ENCODE measurements at regions not wholly inside any gene's neighbourhood (a gene's known extent, or its start where the extent isn't known, plus 50 kb on each side); places are given as distances from the start of the nearest gene placed in this dataset.
"Not testable (repeated sequence)": the region's sequence is repeated elsewhere in the genome, so short reads cannot be mapped to it uniquely, and the experiment has no call there.

DNA sequence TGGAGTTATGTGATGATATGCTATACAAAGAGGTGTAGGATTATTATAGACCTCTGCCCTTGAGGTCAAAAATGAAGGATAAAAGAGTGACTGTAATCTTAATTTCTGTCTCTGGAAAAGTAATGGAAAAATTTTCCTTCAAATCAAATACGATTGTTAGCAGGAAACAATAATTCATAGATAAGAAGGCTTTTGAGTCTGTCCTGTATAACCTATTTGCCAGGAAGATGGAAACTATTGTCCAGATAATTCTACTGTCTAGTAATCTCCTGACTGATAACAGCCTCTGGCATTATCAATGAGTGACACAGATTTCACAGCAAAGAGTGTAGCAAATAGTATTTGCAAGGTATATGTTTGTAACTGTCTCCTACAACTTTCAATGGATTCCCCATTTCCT is 307.8 kb downstream of the MTX2 start:
- H3K4me1 Mint-ChIP-seq, result no peaks in the 10 kb centered on the region
- no peaks in the 10 kb centered on the region for H3K36me3 Mint-ChIP-seq (ENCODE audit: low read depth)
- no peak overlapping the region for H3K4me3 Mint-ChIP-seq

DNA sequence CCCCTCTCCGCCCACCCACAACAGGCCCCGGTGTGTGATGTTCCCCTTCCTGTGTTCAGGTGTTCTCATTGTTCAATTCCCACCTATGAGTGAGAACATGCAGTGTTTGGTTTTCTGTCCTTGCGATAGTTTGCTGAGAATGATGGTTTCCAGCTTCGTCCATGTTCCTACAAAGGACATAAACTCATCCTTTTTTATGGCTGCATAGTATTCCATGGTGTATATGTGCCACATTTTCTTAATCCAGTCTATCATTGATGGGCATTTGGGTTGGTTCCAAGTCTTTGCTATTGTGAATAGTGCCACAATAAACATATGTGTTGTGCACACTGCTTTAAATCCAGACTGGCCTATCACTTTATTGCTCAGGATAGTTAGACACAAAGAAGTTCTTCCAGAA is 309.1 kb downstream of the MTX2 start:
- intact Hi-C loops (cut with micrococcal nuclease); H3K27ac Mint-ChIP-seq; H3K36me3 Mint-ChIP-seq (ENCODE audit: low read depth); H3K4me3 Mint-ChIP-seq; H3K4me1 Mint-ChIP-seq; DNase-seq; H3K9me3 Mint-ChIP-seq: not testable (repeated sequence)
- peaks cover 18% of the 10 kb centered on the region for H3K27me3 Mint-ChIP-seq

More for the DNA sequence above, 307.8 kb downstream of the MTX2 start:
- Mint-ChIP-seq H3K27me3 (peaks cover 18% of the 10 kb centered on the region), H3K27ac (no peak overlapping the region), H3K9me3 (peaks cover 8% of the 10 kb centered on the region)
- DNase-seq, result no peak
- intact Hi-C loops (cut with micrococcal nuclease), result no loop called here

DNA sequence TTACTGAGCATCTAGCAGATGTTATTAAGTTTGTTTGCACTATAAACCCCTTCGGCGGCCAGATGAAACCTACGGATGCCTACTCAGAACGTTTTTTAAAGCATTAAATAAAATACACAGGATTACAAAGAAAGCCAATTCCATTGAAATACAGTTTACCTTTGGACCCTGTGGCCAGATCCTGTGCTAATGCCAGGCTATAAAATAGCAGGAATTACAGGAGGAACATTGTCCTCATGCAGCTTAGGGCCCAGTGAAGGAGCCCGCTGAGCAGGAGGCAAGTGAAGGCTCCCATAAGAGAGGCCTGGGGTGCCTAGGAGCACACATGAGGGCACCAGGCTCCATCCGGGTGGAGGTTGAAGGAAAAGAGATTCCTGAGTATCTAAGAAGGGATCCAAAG is 310.4 kb downstream of the MTX2 start:
- Mint-ChIP-seq H3K4me3 (no peak overlapping the region), H3K4me1 (peaks cover 3% of the 10 kb centered on the region), H3K36me3 (ENCODE audit: low read depth) (no peaks in the 10 kb centered on the region), H3K9me3 (peaks cover 8% of the 10 kb centered on the region), H3K27me3 (peaks cover 21% of the 10 kb centered on the region), H3K27ac (no peak overlapping the region)
- intact Hi-C loops (cut with micrococcal nuclease), result no loop called here
- DNase-seq, result no peak

DNA sequence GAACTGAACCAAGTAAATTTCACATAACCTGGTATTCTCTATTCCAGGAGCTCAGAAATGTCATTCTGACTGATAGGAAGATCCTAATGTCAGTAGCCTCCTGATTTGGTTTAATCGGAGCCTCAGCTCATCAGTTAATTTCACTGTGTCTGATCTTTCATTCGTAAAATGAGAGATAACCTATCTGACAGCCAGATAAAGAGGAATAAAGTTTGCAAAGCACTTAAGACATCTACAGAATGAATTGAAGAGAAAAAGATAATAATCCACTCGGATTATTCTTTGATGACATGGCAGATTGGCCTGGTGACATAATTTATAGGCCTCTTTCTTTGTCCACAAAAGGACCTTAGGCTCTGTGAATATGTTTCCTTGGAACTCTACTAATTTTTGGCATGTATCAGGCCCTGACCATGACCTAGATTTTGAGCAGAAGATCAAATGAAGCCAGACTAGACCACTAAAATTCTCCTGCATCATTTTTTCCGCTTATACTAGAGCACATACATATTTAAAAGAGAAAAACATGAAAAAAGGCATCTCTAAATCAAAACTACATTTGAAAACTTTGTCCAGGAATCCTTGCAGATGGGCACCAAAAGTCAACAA is 312.4 kb downstream of the MTX2 start:
- Mint-ChIP-seq H3K4me3 (no peak overlapping the region), H3K27ac (no peak overlapping the region), H3K9me3 (peaks cover 8% of the 10 kb centered on the region), H3K36me3 (ENCODE audit: low read depth) (no peaks in the 10 kb centered on the region), H3K27me3 (peaks cover 28% of the 10 kb centered on the region), H3K4me1 (peaks cover 3% of the 10 kb centered on the region)
- intact Hi-C loops (cut with micrococcal nuclease), result no loop called here
- no peak for DNase-seq

DNA sequence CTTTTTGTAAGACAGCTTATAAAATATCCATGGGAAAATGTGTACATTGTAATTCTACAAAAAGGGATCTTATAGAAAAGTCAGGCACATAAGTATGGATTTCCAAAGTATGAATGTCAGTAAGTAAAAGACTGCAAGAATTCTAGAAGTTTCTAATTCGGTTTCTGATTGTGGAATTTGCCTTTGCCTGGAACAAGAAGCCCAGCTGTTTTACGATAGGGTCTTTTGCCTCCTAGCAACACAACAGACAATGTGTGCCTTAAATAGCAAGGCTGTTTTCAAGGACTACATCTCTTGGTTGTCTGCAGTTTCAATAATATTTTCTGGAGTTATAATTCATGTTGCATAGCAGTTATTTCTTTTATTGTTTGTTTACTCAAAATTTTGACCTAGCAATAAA is 312.9 kb downstream of the MTX2 start:
- no peak overlapping the region for H3K27ac Mint-ChIP-seq
- no peak for DNase-seq
- peaks cover 3% of the 10 kb centered on the region for H3K4me1 Mint-ChIP-seq
- H3K4me3 Mint-ChIP-seq, result no peak overlapping the region
- H3K36me3 Mint-ChIP-seq (ENCODE audit: low read depth), result no peaks in the 10 kb centered on the region
- H3K27me3 Mint-ChIP-seq, result peaks cover 25% of the 10 kb centered on the region
- intact Hi-C loops (cut with micrococcal nuclease), result no loop called here
- peaks cover 8% of the 10 kb centered on the region for H3K9me3 Mint-ChIP-seq

DNA sequence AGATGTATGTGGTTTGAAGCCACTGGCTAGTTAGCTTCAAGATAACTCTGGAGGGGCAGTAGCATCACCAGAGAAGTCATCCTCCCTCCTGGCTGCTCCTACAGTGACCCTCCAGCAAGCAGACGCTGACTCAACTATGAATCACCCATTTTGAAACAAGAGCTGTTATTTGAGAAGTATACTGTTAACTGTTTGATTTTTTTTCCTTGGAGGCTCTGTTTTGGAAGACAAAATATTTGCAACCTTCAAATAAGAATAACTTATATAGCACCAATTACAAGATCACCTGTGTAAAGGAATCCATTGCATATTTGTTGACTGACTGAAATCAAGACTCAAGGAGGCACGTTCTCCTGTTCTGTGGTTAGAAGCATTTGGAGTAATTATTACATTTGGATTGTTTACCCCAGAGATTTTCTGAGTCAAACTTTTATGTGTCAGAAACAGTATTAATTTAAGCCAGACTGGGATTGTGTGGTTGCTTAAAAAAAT is 313.8 kb downstream of the MTX2 start:
- H3K4me1 Mint-ChIP-seq, result peaks cover 3% of the 10 kb centered on the region
- DNase-seq, result no peak
- no peak overlapping the region for H3K27ac Mint-ChIP-seq
- intact Hi-C loops (cut with micrococcal nuclease), result no loop called here
- H3K9me3 Mint-ChIP-seq, result peaks cover 8% of the 10 kb centered on the region
- no peak overlapping the region for H3K4me3 Mint-ChIP-seq
- H3K27me3 Mint-ChIP-seq, result peaks cover 25% of the 10 kb centered on the region
- no peaks in the 10 kb centered on the region for H3K36me3 Mint-ChIP-seq (ENCODE audit: low read depth)

DNA sequence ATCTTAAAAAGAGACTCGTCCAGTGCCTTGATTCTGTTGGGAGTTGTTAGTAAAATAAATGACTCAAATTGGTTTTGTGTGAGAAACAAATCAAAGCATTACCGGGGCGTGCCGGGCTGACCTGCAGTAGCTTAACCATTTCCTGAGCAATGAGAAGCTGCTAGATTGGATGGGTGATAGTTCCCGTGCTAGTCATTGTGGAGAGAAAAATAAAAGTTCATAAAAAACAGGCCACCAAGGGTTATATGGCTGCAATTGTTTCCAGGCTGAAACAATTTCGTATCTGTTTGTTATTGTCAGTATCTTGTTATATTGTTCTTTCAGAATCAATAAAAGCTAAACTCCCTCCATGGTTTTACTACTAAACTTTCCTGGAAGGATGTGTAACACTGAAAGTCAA is 314.4 kb downstream of the MTX2 start:
- Mint-ChIP-seq H3K4me1 (peaks cover 3% of the 10 kb centered on the region), H3K27me3 (peaks cover 25% of the 10 kb centered on the region), H3K27ac (no peak overlapping the region), H3K4me3 (no peak overlapping the region), H3K9me3 (peaks cover 7% of the 10 kb centered on the region), H3K36me3 (ENCODE audit: low read depth) (no peaks in the 10 kb centered on the region)
- intact Hi-C loops (cut with micrococcal nuclease), result no loop called here
- DNase-seq, result no peak

DNA sequence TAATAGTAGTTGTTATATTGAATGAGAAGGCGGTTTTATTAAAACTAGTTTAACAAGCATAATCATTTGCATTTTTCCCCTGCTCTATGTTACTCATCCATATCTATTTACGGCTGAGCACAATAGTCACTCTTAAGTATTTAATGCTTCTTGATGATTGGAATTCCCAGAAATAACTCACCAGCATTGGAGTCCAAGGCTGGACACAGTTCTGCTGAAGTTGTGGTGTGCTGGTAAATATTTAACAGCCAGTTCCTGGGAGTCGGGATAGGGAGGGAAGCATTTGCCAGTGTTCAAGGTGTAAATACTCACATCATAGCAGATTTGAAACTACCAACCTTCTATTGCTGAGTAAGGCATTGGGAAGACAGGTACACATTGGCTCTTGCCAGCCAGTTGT is 315.1 kb downstream of the MTX2 start:
- peaks cover 5% of the 10 kb centered on the region for H3K9me3 Mint-ChIP-seq
- H3K4me3 Mint-ChIP-seq, result no peak overlapping the region
- H3K4me1 Mint-ChIP-seq, result peaks cover 3% of the 10 kb centered on the region
- H3K36me3 Mint-ChIP-seq (ENCODE audit: low read depth), result no peaks in the 10 kb centered on the region
- no peak for DNase-seq
- no peak overlapping the region for H3K27ac Mint-ChIP-seq
- peaks cover 25% of the 10 kb centered on the region for H3K27me3 Mint-ChIP-seq
- intact Hi-C loops (cut with micrococcal nuclease), result no loop called here

DNA sequence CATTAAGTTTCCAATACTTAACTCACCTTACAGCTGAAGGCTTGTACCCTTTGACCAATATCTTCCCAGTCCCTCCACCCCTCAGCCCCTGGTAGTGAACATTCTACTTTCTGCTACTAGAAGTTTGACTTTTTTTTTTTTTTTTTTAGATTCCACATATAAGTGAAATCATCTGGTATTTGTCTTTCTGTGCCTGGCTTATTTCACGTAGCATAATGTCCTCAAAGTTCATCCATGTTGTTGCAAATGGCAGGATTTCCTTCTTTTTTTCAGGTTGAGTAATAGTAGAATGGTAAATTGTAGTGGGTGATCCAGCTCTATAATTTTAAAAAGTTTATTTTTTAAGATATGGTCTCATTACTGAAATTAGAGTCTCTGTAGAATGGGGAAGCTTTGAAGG is 316.0 kb downstream of the MTX2 start:
- no peaks in the 10 kb centered on the region for H3K9me3 Mint-ChIP-seq
- intact Hi-C loops (cut with micrococcal nuclease), result no loop called here
- no peak overlapping the region for H3K27ac Mint-ChIP-seq
- peaks cover 25% of the 10 kb centered on the region for H3K27me3 Mint-ChIP-seq
- H3K4me3 Mint-ChIP-seq, result no peak overlapping the region
- no peaks in the 10 kb centered on the region for H3K36me3 Mint-ChIP-seq (ENCODE audit: low read depth)
- H3K4me1 Mint-ChIP-seq, result peaks cover 3% of the 10 kb centered on the region
- DNase-seq, result no peak

DNA sequence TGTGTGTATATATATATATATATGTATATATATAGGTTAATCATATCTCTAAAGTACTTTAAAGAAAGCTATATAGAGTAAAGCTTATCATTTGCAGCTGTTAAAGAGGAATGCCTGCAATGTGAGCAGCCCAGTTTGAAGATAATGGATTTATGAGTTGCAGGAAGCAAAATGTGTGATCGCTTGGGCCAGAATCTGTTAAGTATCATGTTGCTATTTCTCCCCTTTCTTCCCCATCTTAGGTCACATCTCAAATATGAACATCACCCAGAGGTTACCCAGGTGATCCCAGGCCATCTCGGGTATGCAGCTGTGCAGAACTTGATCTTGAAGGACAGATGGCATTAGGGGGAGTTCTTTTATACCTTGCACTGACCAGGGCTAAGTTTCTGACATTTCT is 316.5 kb downstream of the MTX2 start:
- Mint-ChIP-seq H3K4me3 (no peak overlapping the region), H3K4me1 (peaks cover 3% of the 10 kb centered on the region), H3K36me3 (ENCODE audit: low read depth) (no peaks in the 10 kb centered on the region), H3K9me3 (no peaks in the 10 kb centered on the region), H3K27ac (no peak overlapping the region), H3K27me3 (peaks cover 25% of the 10 kb centered on the region)
- DNase-seq, result no peak
- intact Hi-C loops (cut with micrococcal nuclease), result no loop called here

DNA sequence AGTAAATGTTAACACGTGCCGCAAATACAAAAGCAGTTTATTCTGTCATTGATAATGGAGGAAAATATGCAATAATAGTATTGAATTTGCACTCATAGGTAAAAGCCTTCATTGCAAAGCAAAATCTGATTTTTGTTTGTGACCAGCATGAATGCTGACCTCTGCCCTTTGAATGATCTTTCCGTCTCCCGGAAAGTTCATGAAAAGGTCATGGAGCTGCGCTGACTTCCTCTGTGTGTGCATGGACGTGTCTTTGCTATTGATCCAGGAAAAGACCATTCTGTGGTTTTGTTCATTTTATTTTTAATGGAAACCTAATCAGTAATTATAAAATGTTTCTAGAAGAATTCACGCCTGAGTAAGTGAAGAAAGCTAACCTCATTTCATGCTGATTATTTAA is 320.0 kb downstream of the MTX2 start:
- no peak for DNase-seq
- Mint-ChIP-seq H3K27me3 (peaks cover 15% of the 10 kb centered on the region), H3K9me3 (no peaks in the 10 kb centered on the region), H3K36me3 (ENCODE audit: low read depth) (no peaks in the 10 kb centered on the region), H3K4me3 (no peak overlapping the region), H3K27ac (no peak overlapping the region), H3K4me1 (no peaks in the 10 kb centered on the region)
- intact Hi-C loops (cut with micrococcal nuclease), result no loop called here

DNA sequence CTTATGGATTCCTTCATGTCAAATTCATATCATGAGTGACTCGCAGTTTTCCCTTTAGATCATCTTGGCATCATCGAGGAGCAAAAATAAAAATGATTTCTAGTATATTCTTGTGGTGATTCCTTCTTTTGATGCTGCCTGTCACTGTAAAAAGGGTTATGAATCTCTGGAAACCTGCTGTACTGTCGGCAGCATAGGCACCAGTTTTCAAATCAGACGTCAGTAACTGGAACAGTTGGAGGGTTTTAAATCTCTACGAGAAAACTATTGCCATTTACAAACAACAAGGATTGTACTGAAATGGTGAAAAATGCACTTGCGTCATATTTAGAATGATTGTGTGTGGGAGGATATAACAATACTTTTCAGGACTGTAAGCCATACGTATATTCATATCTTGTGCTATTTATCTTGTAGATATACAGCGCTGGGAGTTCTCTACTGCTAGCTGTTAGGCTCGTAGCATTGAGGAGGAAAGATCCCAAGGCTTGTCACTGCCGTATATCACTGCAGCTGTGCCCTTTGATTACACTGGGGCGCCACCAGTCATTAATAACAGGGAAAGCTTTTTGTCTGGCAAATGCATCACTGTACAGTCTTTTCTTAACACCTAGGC is 320.7 kb downstream of the MTX2 start:
- no peak overlapping the region for H3K27ac Mint-ChIP-seq
- intact Hi-C loops (cut with micrococcal nuclease), result no loop called here
- H3K9me3 Mint-ChIP-seq, result no peaks in the 10 kb centered on the region

DNA sequence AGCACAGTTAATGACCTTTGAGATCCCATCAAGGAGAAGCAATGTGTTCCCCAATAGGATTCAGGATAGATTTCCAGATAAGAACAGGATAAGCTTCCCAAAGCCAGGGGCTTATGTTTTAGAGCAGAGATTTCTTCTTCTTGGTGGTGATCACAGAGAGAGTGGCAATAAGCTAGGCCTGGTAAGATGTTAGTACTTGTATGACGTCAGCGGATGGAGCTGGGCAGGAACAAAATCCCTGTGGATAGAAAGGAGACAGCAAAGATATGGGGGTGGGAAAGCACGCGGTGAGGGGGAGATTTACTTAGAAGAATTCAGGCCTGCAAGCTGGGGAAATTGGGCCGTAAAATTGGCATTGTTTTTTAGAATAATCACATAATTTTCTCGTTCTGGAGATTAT is 323.0 kb downstream of the MTX2 start:
- Mint-ChIP-seq H3K27ac (no peak overlapping the region), H3K36me3 (ENCODE audit: low read depth) (no peaks in the 10 kb centered on the region), H3K9me3 (no peaks in the 10 kb centered on the region), H3K4me3 (no peak overlapping the region), H3K27me3 (peaks cover 2% of the 10 kb centered on the region), H3K4me1 (no peaks in the 10 kb centered on the region)
- intact Hi-C loops (cut with micrococcal nuclease), result no loop called here
- no peak for DNase-seq

More for the DNA sequence above, 320.7 kb downstream of the MTX2 start:
- Mint-ChIP-seq H3K4me3 (no peak overlapping the region), H3K36me3 (ENCODE audit: low read depth) (no peaks in the 10 kb centered on the region), H3K27me3 (peaks cover 14% of the 10 kb centered on the region), H3K4me1 (no peaks in the 10 kb centered on the region)
- DNase-seq, result no peak

DNA sequence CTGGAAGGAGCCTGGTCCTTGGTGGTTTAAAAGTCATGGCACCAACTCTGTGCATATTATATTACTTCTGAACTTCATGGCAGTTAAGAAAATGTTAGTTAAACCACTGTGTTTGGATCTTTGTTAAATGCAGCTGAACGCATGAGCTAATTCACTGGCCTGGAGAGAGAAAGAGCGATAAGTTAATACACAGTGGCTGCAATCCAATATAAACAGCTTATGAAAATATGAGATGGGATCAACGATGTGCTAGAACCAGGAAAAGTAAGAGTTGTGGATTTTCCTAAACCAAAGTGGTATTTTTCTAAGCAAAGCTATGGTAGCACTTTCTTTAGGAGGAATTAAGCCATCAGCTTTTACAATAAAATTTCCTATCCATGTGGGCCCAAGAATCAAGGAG is 326.7 kb downstream of the MTX2 start:
- Mint-ChIP-seq H3K27me3 (peaks cover 17% of the 10 kb centered on the region), H3K4me3 (no peak overlapping the region), H3K27ac (no peak overlapping the region), H3K9me3 (no peaks in the 10 kb centered on the region), H3K4me1 (no peaks in the 10 kb centered on the region), H3K36me3 (ENCODE audit: low read depth) (no peaks in the 10 kb centered on the region)
- intact Hi-C loops (cut with micrococcal nuclease), result no loop called here
- no peak for DNase-seq

DNA sequence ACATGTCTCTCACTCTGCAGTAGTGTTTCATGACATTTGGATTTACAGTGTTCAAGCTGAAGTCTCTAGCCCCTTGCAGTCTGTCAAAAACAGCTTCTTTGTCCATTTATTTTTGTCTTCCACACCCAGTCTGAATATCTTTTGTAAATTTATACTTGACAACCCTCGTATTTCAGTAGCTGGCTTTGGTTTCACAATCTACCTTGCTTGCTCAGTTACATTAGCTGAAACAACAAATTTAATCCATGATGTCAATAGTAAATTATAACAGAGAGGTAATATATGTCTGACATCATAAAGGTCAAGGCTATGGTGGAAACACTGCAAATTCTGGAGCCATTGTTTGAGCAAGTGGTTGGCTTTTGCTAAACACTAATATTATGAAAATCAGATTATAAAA is 328.7 kb downstream of the MTX2 start:
- peaks cover 20% of the 10 kb centered on the region for H3K27me3 Mint-ChIP-seq
- intact Hi-C loops (cut with micrococcal nuclease), result no loop called here

More for the DNA sequence above, 328.7 kb downstream of the MTX2 start:
- Mint-ChIP-seq H3K4me1 (no peaks in the 10 kb centered on the region), H3K9me3 (no peaks in the 10 kb centered on the region), H3K36me3 (ENCODE audit: low read depth) (no peaks in the 10 kb centered on the region), H3K27ac (no peak overlapping the region), H3K4me3 (no peak overlapping the region)
- no peak for DNase-seq

All from activated CD4-positive, alpha-beta T cell treated with anti-CD3 and anti-CD28 coated beads, Interleukin-2, amount 10 ng/mL, durations not matched to agents 24 days and 14 days (primary cell).